ELF-1 (cell line): ENCODE measurements at regions not wholly inside any gene's neighbourhood (a gene's known extent, or its start where the extent isn't known, plus 50 kb on each side); places are given as distances from the start of the nearest gene placed in this dataset.
A peak's percentile ranks its signal among the peaks of the same experiment; 100 is the strongest.

ENCODE experiments used
- DNase-seq: peaks from one replicate; pipeline ENCODE4 v3.0.0-alpha.2; 2016; ENCODE audit warnings: low read depth, low spot score

GRCh38 chr9:79431019-79431679 is 140.6 kb upstream of the TLE4 start:
- DNase-seq = no peak

GRCh38 chr9:79432485-79432884 is 139.3 kb upstream of the TLE4 start:
- no peak for DNase-seq

GRCh38 chr9:79433703-79434102 is 138.1 kb upstream of the TLE4 start:
- no peak for DNase-seq

GRCh38 chr9:79439221-79439620 is 132.5 kb upstream of the TLE4 start:
- DNase-seq = peak; percentile 73

- DNase-seq = no peak
These were observed 125.0 kb upstream of the TLE4 start for GRCh38 chr9:79446523-79447307.

- DNase-seq = no peak
These were observed 124.5 kb upstream of the TLE4 start for GRCh38 chr9:79447308-79447605.

GRCh38 chr9:79447762-79448161 is 124.0 kb upstream of the TLE4 start:
- peak; percentile 57 for DNase-seq

GRCh38 chr9:79452265-79452664 is 119.5 kb upstream of the TLE4 start:
- no peak for DNase-seq

- no peak for DNase-seq
These were observed 110.1 kb upstream of the TLE4 start for GRCh38 chr9:79461712-79462111.

- DNase-seq = no peak
These were observed 106.6 kb upstream of the TLE4 start for GRCh38 chr9:79465156-79465555.

GRCh38 chr9:79469164-79469563 is 102.6 kb upstream of the TLE4 start:
- no peak for DNase-seq

- DNase-seq = peak; percentile 8
These were observed 100.8 kb upstream of the TLE4 start for GRCh38 chr9:79470954-79471353.

GRCh38 chr9:79471580-79472543 is 99.9 kb upstream of the TLE4 start:
- DNase-seq = no peak

- DNase-seq = no peak
These were observed 98.1 kb upstream of the TLE4 start for GRCh38 chr9:79473704-79474103.

- DNase-seq = no peak
These were observed 94.4 kb upstream of the TLE4 start for GRCh38 chr9:79477241-79477840.

- DNase-seq = peak; percentile 69
These were observed 93.6 kb upstream of the TLE4 start for GRCh38 chr9:79477955-79478771.

GRCh38 chr9:79480639-79481038 is 91.1 kb upstream of the TLE4 start:
- DNase-seq = no peak

GRCh38 chr9:79481846-79482477 is 89.8 kb upstream of the TLE4 start:
- DNase-seq = no peak

- no peak for DNase-seq
These were observed 86.5 kb upstream of the TLE4 start for GRCh38 chr9:79485258-79485657.

GRCh38 chr9:79489261-79490000 is 82.3 kb upstream of the TLE4 start:
- DNase-seq = peak; percentile 65
